Vagina (tissue), 2 donors: ENCODE measurements at regions not wholly inside any gene's neighbourhood (a gene's known extent, or its start where the extent isn't known, plus 50 kb on each side); places are given as distances from the start of the nearest gene placed in this dataset.

Source experiments
- DNase-seq, 2 donors: peaks; one replicate each; pipeline ENCODE4 v3.0.0-alpha.2; 2017; ENCODE audit errors: extremely low spot score in 2 of 2
- H3K27ac ChIP-seq: fragments of 200-600 bp; sonication (generic); one replicate; pipeline ENCODE4 v1.5.1; 2019
- H3K27me3 ChIP-seq: fragments of 200-600 bp; sonication (generic); one replicate; pipeline ENCODE4 v1.5.1; 2019
- H3K36me3 ChIP-seq, 2 donors: fragments of 200-600 bp; sonication (generic); one replicate each; pipeline ENCODE4 v1.5.1; 2017 to 2019
- H3K4me1 ChIP-seq: fragments of 200-600 bp; sonication (generic); one replicate; pipeline ENCODE4 v1.5.1; 2019
- H3K4me3 ChIP-seq, 2 donors: fragments of 200-600 bp; sonication (generic); 1 replicate in 1 of 2; 2 replicates in 1 of 2; pipeline ENCODE4 v1.5.1; 2016 to 2019
- H3K9me3 ChIP-seq: fragments of 200-600 bp; sonication (generic); one replicate; pipeline ENCODE4 v1.5.1; 2019
- CTCF ChIP-seq, 3 experiments: fragments of 450-650 bp in 2 of 3; fragments of 200-600 bp in 1 of 3; sonication (generic) in 1 of 3; IDR thresholded peaks; one replicate each; pipeline ENCODE4 v1.5.1; 2017 to 2019; ENCODE audit warnings: antibody characterized with exemption in 3 of 3, mild to moderate bottlenecking in 2 of 3, moderate library complexity in 2 of 3
- POLR2A ChIP-seq, 2 donors: fragments of 450-650 bp; IDR thresholded peaks; one replicate each; pipeline ENCODE4 v1.6.1; 2017; ENCODE audit warnings: antibody characterized with exemption in 2 of 2, mild to moderate bottlenecking in 2 of 2, moderate library complexity in 2 of 2
- POLR2AphosphoS5 ChIP-seq, 2 donors: sonication (generic); formaldehyde crosslinking; IDR thresholded peaks; one replicate each; pipeline ENCODE4 v1.9.0; 2017; ENCODE audit warnings: antibody characterized with exemption in 2 of 2, mild to moderate bottlenecking in 2 of 2, low read depth in 1 of 2; ENCODE audit not compliant: insufficient read depth in 1 of 2
- intact Hi-C: fragments of 100-400 bp; cut with DNase I; formaldehyde crosslinking; loops from one replicate; pipeline ENCODE4 v1.15.1; 2023

GRCh38 chr2:46850742-46851141, 64.9 kb downstream of the MCFD2 start:
- intact Hi-C loops: no loop called here
- Histone ChIP-seq H3K27me3 (no peaks in the 10 kb centered on the region), H3K4me1 (peaks cover 67% of the 10 kb centered on the region), H3K9me3 (no peaks in the 10 kb centered on the region), H3K27ac (peak overlapping the region; percentile 89), H3K4me3 (no peak overlapping the region), H3K36me3 (no peaks in the 10 kb centered on the region)
- DNase-seq: no peak
- TF ChIP-seq POLR2AphosphoS5 (IDR thresholded peaks at IDR 0.05; ENCODE audit: insufficient read depth in 1 of 2, low read depth in 1 of 2): peak; percentile 50 to 72
- no peak for TF ChIP-seq POLR2A (IDR thresholded peaks at IDR 0.05)

GRCh38 chr2:46849721-46850556, 65.7 kb downstream of the MCFD2 start:
- TF ChIP-seq POLR2AphosphoS5 (IDR thresholded peaks at IDR 0.05; ENCODE audit: insufficient read depth in 1 of 2, low read depth in 1 of 2): peak in 1 of 2 donors; percentile 40
- no peak for TF ChIP-seq CTCF (IDR thresholded peaks at IDR 0.05)
- Histone ChIP-seq H3K27ac (peak overlapping the region; percentile 89), H3K9me3 (no peaks in the 10 kb centered on the region), H3K36me3 (no peaks in the 10 kb centered on the region), H3K27me3 (no peaks in the 10 kb centered on the region), H3K4me1 (peaks cover 70% of the 10 kb centered on the region), H3K4me3 (no peak overlapping the region)
- no peak for DNase-seq
- intact Hi-C loops: loop anchor here (2.0 kb wide), 1 partner anchor 35 kb away; no protein-coding TSS in a partner anchor

- intact Hi-C loops: loop anchor here (2.0 kb wide), 1 partner anchor 34 kb away; no protein-coding TSS in a partner anchor
These were observed 66.4 kb downstream of the MCFD2 start for GRCh38 chr2:46849046-46849715.

DNA sequence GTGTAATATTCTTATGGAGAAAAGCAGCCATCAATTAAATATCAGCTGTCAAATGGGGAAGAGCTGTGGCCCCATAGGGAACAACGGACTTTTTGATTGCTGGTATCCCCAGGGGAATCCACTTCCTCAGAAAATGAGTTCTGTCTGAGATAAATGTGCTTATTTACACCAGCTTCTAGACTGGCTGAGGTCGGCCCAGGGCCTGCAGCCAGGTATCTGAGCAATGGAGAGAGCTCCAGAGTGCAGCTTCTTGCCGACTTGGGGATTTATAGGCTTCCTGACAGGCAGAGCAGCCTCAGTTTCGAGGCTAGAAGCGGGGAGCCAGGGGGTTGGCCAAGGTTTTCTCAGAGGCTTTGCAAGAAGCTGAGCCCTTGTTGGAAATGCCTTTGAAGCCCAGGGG, 67.2 kb downstream of the MCFD2 start:
- no peaks in the 10 kb centered on the region for H3K9me3 ChIP-seq
- TF ChIP-seq POLR2AphosphoS5 (IDR thresholded peaks at IDR 0.05; ENCODE audit: insufficient read depth in 1 of 2, low read depth in 1 of 2) (peak in 1 of 2 donors; percentile 10), POLR2A (IDR thresholded peaks at IDR 0.05) (no peak)
- no peaks in the 10 kb centered on the region for H3K27me3 ChIP-seq
- peaks cover 61% of the 10 kb centered on the region for H3K4me1 ChIP-seq
- no peak overlapping the region for H3K4me3 ChIP-seq
- no peaks in the 10 kb centered on the region for H3K36me3 ChIP-seq
- DNase-seq: no peak
- peak overlapping the region; percentile 89 for H3K27ac ChIP-seq
- intact Hi-C loops: loop anchor here (2.0 kb wide), 1 partner anchor 34 kb away; no protein-coding TSS in a partner anchor

More at GRCh38 chr2:46849046-46849715, 66.4 kb downstream of the MCFD2 start:
- no peak for DNase-seq
- no peak overlapping the region for H3K4me3 ChIP-seq
- no peaks in the 10 kb centered on the region for H3K9me3 ChIP-seq
- peak overlapping the region; percentile 89 for H3K27ac ChIP-seq
- TF ChIP-seq POLR2A (IDR thresholded peaks at IDR 0.05): no peak
- TF ChIP-seq POLR2AphosphoS5 (IDR thresholded peaks at IDR 0.05; ENCODE audit: insufficient read depth in 1 of 2, low read depth in 1 of 2): no peak
- TF ChIP-seq CTCF (IDR thresholded peaks at IDR 0.05): no peak
- H3K36me3 ChIP-seq: no peaks in the 10 kb centered on the region
- H3K27me3 ChIP-seq: no peaks in the 10 kb centered on the region
- peaks cover 66% of the 10 kb centered on the region for H3K4me1 ChIP-seq

- H3K36me3 ChIP-seq: no peaks in the 10 kb centered on the region
- TF ChIP-seq POLR2AphosphoS5 (IDR thresholded peaks at IDR 0.05; ENCODE audit: insufficient read depth in 1 of 2, low read depth in 1 of 2) (peak in 1 of 2 donors; percentile 4), CTCF (IDR thresholded peaks at IDR 0.05) (no peak), POLR2A (IDR thresholded peaks at IDR 0.05) (no peak)
- no peaks in the 10 kb centered on the region for H3K9me3 ChIP-seq
- DNase-seq: no peak
- peaks cover 61% of the 10 kb centered on the region for H3K4me1 ChIP-seq
- intact Hi-C loops: loop anchor here (2.0 kb wide), 1 partner anchor 33 kb away; no protein-coding TSS in a partner anchor
- H3K27me3 ChIP-seq: no peaks in the 10 kb centered on the region
- H3K4me3 ChIP-seq: no peak overlapping the region
- peak overlapping the region; percentile 89 for H3K27ac ChIP-seq
These were observed 67.7 kb downstream of the MCFD2 start for GRCh38 chr2:46847726-46848412.
